Mesendoderm (in vitro differentiated cells): ENCODE measurements at regions not wholly inside any gene's neighbourhood (a gene's known extent, or its start where the extent isn't known, plus 50 kb on each side); places are given as distances from the start of the nearest gene placed in this dataset.

Source experiments
- DNase-seq: peaks from one replicate; pipeline ENCODE4 v3.0.0; 2013
- H2AK5ac ChIP-seq: 2 replicates; pipeline ENCODE4 v1.6.1; 2013; ENCODE audit warnings: low read length, inconsistent platforms
- H2BK120ac ChIP-seq: 2 replicates; pipeline ENCODE4 v1.6.1; 2013; ENCODE audit warnings: low read depth, mild to moderate bottlenecking, low read length, moderate library complexity, mixed read lengths
- H2BK15ac ChIP-seq: replicated peaks from 2 replicates; pipeline ENCODE4 v1.6.1; 2013; ENCODE audit warnings: low read depth, mild to moderate bottlenecking, moderate library complexity
- H2BK5ac ChIP-seq: 2 replicates; pipeline ENCODE4 v1.6.1; 2013; ENCODE audit warnings: low read length, inconsistent platforms
- H3K18ac ChIP-seq: 2 replicates; pipeline ENCODE4 v1.6.1; 2013; ENCODE audit warnings: mild to moderate bottlenecking, low read length, mixed read lengths
- H3K23ac ChIP-seq: one replicate; pipeline ENCODE4 v1.6.1; 2013; ENCODE audit warnings: low read length
- H3K27ac ChIP-seq: 2 replicates; pipeline ENCODE4 v1.5.1; 2013; ENCODE audit warnings: low read depth, mild to moderate bottlenecking, inconsistent platforms, low read length, moderate library complexity
- H3K27me3 ChIP-seq: 2 replicates; pipeline ENCODE4 v1.6.1; 2013; ENCODE audit warnings: low read length, control low read depth, mild to moderate bottlenecking, inconsistent platforms; ENCODE audit not compliant: insufficient read depth, poor library complexity
- H3K36me3 ChIP-seq: 2 replicates; pipeline ENCODE4 v1.6.1; 2013; ENCODE audit warnings: low read length, inconsistent platforms; ENCODE audit not compliant: control insufficient read depth, insufficient read depth
- H3K4ac ChIP-seq: one replicate; pipeline ENCODE4 v1.6.1; 2013; ENCODE audit warnings: low read depth, mild to moderate bottlenecking, low read length, moderate library complexity
- H3K4me1 ChIP-seq: 2 replicates; pipeline ENCODE4 v1.6.1; 2013; ENCODE audit warnings: low read depth, low read length, inconsistent platforms; ENCODE audit not compliant: control insufficient read depth
- H3K4me2 ChIP-seq: 2 replicates; pipeline ENCODE4 v1.6.1; 2013; ENCODE audit warnings: low read length
- H3K4me3 ChIP-seq: 2 replicates; pipeline ENCODE4 v1.5.1; 2013; ENCODE audit warnings: mild to moderate bottlenecking, low read length
- H3K56ac ChIP-seq: one replicate; pipeline ENCODE4 v1.6.1; 2013; ENCODE audit warnings: low read length
- H3K79me1 ChIP-seq: 2 replicates; pipeline ENCODE4 v1.6.1; 2013; ENCODE audit warnings: low read length, inconsistent platforms
- H3K79me2 ChIP-seq: 2 replicates; pipeline ENCODE4 v1.6.1; 2013; ENCODE audit warnings: mild to moderate bottlenecking, low read length; ENCODE audit not compliant: control insufficient read depth, insufficient read depth
- H3K9ac ChIP-seq: 2 replicates; pipeline ENCODE4 v1.6.1; 2013; ENCODE audit warnings: low read length, inconsistent platforms
- H4K5ac ChIP-seq: one replicate; pipeline ENCODE4 v1.6.1; 2013; ENCODE audit warnings: low read length
- H4K8ac ChIP-seq: one replicate; pipeline ENCODE4 v1.6.1; 2013; ENCODE audit warnings: low read depth, mild to moderate bottlenecking, control low read depth, low read length, moderate library complexity
- WGBS: extraction: QIAGEN DNeasy Blood & Tissue Kit; methylation state at CpG from one replicate; pipeline ENCODE4 v1.1.7; 2013; ENCODE audit warnings: low lambda C conversion rate, missing lambda C conversion rate; ENCODE audit not compliant: insufficient coverage; ENCODE audit errors: extremely low coverage; 5-methylcytosine and 5-hydroxymethylcytosine counted together

- Histone ChIP-seq H3K56ac (no peak overlapping the region), H2AK5ac (no peak overlapping the region), H3K27ac (no peak overlapping the region), H2BK15ac (no peak overlapping the region), H2BK120ac (no peak overlapping the region), H3K36me3 (no peaks in the 10 kb centered on the region), H4K5ac (no peak overlapping the region), H3K23ac (no peak overlapping the region), H3K27me3 (no peaks in the 10 kb centered on the region), H2BK5ac (no peak overlapping the region), H3K79me2 (no peaks in the 10 kb centered on the region), H3K9ac (no peak overlapping the region), H3K4ac (no peak overlapping the region), H3K79me1 (no peaks in the 10 kb centered on the region), H4K8ac (no peak overlapping the region), H3K4me2 (no peak overlapping the region), H3K4me1 (no peaks in the 10 kb centered on the region), H3K4me3 (no peak overlapping the region), H3K18ac (no peak overlapping the region)
- peak; percentile 28 for DNase-seq
- no CpG with 5 or more reads among the region's 2 CpGs for WGBS
Observed at GRCh38 chr2:146173934-146174333, 1654.0 kb upstream of the ZEB2 start.

GRCh38 chr2:146161256-146161882, 1641.5 kb upstream of the ZEB2 start:
- Histone ChIP-seq H3K4me2 (no peak overlapping the region), H2BK120ac (no peak overlapping the region), H3K36me3 (no peaks in the 10 kb centered on the region), H3K79me1 (no peaks in the 10 kb centered on the region), H3K4me3 (no peak overlapping the region), H4K5ac (no peak overlapping the region), H3K27me3 (no peaks in the 10 kb centered on the region), H3K79me2 (no peaks in the 10 kb centered on the region), H2BK5ac (no peak overlapping the region), H3K27ac (no peak overlapping the region), H3K23ac (no peak overlapping the region), H2BK15ac (no peak overlapping the region), H3K9ac (no peak overlapping the region), H3K18ac (no peak overlapping the region), H2AK5ac (no peak overlapping the region), H4K8ac (no peak overlapping the region), H3K4ac (no peak overlapping the region), H3K56ac (no peak overlapping the region), H3K4me1 (no peaks in the 10 kb centered on the region)
- DNase-seq = no peak
- WGBS = no CpG with 5 or more reads among the region's 3 CpGs

- Histone ChIP-seq H2AK5ac (no peak overlapping the region), H3K56ac (no peak overlapping the region), H2BK15ac (no peak overlapping the region), H3K4ac (no peak overlapping the region), H4K5ac (no peak overlapping the region), H3K27me3 (no peaks in the 10 kb centered on the region), H3K79me2 (no peaks in the 10 kb centered on the region), H3K9ac (no peak overlapping the region), H2BK5ac (no peak overlapping the region), H2BK120ac (no peak overlapping the region), H3K27ac (no peak overlapping the region), H3K4me1 (no peaks in the 10 kb centered on the region), H3K4me2 (no peak overlapping the region), H3K79me1 (no peaks in the 10 kb centered on the region), H3K23ac (no peak overlapping the region), H3K36me3 (no peaks in the 10 kb centered on the region), H3K18ac (no peak overlapping the region), H3K4me3 (no peak overlapping the region), H4K8ac (no peak overlapping the region)
- WGBS = no CpG with 5 or more reads among the region's 3 CpGs
- DNase-seq = no peak
Observed at GRCh38 chr2:146158072-146158674, 1638.3 kb upstream of the ZEB2 start.

- peak; percentile 75 for DNase-seq
- H3K36me3 ChIP-seq = no peaks in the 10 kb centered on the region
- H4K5ac ChIP-seq = no peak overlapping the region
- H2BK5ac ChIP-seq = no peak overlapping the region
- H3K9ac ChIP-seq = no peak overlapping the region
- no peak overlapping the region for H3K18ac ChIP-seq
- no CpG with 5 or more reads among the region's 2 CpGs for WGBS
- H3K23ac ChIP-seq = no peak overlapping the region
- no peaks in the 10 kb centered on the region for H3K4me1 ChIP-seq
- H2BK120ac ChIP-seq = no peak overlapping the region
- H3K4me2 ChIP-seq = no peak overlapping the region
- no peaks in the 10 kb centered on the region for H3K79me2 ChIP-seq
- H4K8ac ChIP-seq = no peak overlapping the region
- no peaks in the 10 kb centered on the region for H3K79me1 ChIP-seq
- no peak overlapping the region for H3K4ac ChIP-seq
- H3K4me3 ChIP-seq = no peak overlapping the region
- no peak overlapping the region for H2BK15ac ChIP-seq
- H3K27ac ChIP-seq = no peak overlapping the region
- H3K56ac ChIP-seq = no peak overlapping the region
- H3K27me3 ChIP-seq = no peaks in the 10 kb centered on the region
- H2AK5ac ChIP-seq = no peak overlapping the region
Observed at GRCh38 chr2:146147448-146148012, 1627.6 kb upstream of the ZEB2 start.

GRCh38 chr2:146143971-146144370, 1624.1 kb upstream of the ZEB2 start:
- H3K4ac ChIP-seq = no peak overlapping the region
- H2AK5ac ChIP-seq = no peak overlapping the region
- no peak overlapping the region for H3K9ac ChIP-seq
- no peak overlapping the region for H4K5ac ChIP-seq
- WGBS = no CpG with 5 or more reads among the region's 1 CpG
- H2BK120ac ChIP-seq = no peak overlapping the region
- no peaks in the 10 kb centered on the region for H3K36me3 ChIP-seq
- no peak overlapping the region for H2BK15ac ChIP-seq
- DNase-seq = no peak
- H3K4me2 ChIP-seq = no peak overlapping the region
- H3K18ac ChIP-seq = no peak overlapping the region
- H3K56ac ChIP-seq = no peak overlapping the region
- no peak overlapping the region for H4K8ac ChIP-seq
- no peaks in the 10 kb centered on the region for H3K27me3 ChIP-seq
- H3K4me3 ChIP-seq = no peak overlapping the region
- H2BK5ac ChIP-seq = no peak overlapping the region
- H3K27ac ChIP-seq = no peak overlapping the region
- H3K4me1 ChIP-seq = no peaks in the 10 kb centered on the region
- H3K23ac ChIP-seq = no peak overlapping the region
- H3K79me2 ChIP-seq = no peaks in the 10 kb centered on the region
- no peaks in the 10 kb centered on the region for H3K79me1 ChIP-seq
